ENCODE measurements at regions not wholly inside any gene's neighbourhood (a gene's known extent, or its start where the extent isn't known, plus 50 kb on each side); places are given as distances from the start of the nearest gene placed in this dataset.

DNA sequence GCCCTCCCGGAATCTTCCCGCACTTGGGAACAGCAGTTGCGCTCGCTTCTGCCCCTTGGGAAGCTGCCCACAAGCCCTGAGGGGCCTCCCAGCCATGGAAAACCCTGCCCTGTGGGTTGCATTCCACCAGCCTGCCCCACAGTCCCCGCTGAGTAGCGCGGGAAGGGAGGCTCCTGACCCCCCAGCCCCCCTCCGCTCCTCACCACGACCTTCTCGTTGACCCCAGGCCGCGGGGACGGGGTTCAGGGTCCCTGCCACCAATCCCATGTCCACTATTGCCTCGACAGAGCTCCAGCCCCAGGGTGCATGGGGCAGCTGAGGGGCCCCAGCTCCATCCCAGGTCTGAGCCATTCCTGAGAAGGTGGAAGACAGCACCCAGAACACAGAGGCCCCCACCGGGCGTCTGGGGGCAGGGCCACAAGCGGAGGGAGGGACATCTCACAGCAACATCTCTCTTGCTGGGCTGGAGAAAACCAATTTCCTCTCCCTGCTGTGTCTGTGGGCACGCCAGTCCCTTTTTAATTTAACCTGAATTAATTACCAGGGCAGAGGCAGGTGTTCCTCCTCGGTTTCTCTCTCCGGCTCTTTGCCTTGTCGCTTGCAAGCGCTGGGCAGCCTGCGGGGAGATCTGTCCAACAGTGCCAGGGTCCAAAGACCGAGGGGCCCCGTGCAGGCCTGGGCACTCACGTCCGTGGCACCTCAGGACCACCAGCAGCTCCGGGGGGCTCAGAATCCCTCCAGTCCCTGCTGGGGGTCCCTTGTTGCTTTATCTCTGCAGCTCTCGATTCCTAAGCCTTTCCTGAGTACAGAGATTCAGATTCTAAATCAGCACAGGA is 57.9 kb downstream of the FOXL3 start:
- TF ChIP-seq, protein P1, sequence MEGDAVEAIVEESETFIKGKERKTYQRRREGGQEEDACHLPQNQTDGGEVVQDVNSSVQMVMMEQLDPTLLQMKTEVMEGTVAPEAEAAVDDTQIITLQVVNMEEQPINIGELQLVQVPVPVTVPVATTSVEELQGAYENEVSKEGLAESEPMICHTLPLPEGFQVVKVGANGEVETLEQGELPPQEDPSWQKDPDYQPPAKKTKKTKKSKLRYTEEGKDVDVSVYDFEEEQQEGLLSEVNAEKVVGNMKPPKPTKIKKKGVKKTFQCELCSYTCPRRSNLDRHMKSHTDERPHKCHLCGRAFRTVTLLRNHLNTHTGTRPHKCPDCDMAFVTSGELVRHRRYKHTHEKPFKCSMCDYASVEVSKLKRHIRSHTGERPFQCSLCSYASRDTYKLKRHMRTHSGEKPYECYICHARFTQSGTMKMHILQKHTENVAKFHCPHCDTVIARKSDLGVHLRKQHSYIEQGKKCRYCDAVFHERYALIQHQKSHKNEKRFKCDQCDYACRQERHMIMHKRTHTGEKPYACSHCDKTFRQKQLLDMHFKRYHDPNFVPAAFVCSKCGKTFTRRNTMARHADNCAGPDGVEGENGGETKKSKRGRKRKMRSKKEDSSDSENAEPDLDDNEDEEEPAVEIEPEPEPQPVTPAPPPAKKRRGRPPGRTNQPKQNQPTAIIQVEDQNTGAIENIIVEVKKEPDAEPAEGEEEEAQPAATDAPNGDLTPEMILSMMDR (IDR thresholded peaks at IDR 0.05) = no peak
- no peak for TF ChIP-seq POLR2A (IDR thresholded peaks at IDR 0.05)
- TF ChIP-seq POLR2AphosphoS5 (IDR thresholded peaks at IDR 0.05) = no peak

All from transverse colon (tissue), 4 donors.